ENCODE measurements at regions not wholly inside any gene's neighbourhood (a gene's known extent, or its start where the extent isn't known, plus 50 kb on each side); places are given as distances from the start of the nearest gene placed in this dataset.

DNA sequence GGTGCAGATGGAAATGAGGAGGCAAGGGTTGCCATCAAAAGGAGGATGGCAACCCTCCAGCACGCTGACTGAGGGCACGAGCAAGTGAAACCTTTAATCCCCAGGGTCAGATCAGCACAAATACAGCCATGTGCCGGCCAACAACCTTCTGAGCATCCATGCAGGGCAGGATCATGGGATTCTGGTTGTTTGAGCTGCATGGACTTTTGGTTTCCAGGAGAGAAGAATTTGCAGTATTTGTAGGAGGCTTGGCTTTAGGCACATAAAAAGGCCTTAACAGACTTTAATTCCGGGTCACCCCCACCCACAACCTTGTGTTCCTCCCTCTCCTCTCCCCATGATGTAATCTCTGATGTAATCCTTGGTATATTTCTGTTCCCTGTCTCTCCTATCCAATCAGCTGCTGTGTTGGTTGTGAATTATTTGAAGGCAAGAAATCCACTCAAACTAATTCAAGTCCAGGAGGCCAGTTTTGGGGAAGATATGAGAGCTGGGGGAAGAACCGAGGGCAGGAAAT, 254.3 kb downstream of the SHQ1 start:
- DNase-seq (ENCODE audit: low read depth): peak; percentile 13

GRCh38 chr3:72591522-72592421, 256.5 kb downstream of the SHQ1 start:
- peak; percentile 85 for DNase-seq (ENCODE audit: low read depth)

DNA sequence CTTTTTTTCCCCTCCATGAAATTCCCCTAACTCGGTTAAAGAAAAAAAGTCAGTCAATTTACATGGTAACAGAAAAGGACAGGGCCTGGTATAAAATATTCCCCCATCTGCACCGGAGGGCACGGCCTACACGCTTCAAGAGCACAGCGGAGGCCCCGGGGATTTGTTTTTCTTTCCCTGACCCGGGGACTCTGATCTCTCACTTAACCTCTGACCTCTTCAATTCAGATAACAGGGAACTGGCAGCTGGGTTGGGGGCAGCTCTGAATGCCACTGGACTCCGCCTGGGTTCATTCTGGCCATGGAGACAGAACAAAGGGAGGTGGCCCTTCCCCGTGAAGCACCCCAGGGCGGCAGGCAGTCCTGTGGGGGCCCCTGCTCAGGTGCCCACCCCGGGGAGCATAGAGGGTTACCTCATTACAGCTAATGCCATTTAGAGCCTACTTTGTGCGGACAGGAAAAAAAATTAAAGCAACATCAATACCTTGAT, 257.5 kb downstream of the SHQ1 start:
- DNase-seq (ENCODE audit: low read depth): no peak

DNA sequence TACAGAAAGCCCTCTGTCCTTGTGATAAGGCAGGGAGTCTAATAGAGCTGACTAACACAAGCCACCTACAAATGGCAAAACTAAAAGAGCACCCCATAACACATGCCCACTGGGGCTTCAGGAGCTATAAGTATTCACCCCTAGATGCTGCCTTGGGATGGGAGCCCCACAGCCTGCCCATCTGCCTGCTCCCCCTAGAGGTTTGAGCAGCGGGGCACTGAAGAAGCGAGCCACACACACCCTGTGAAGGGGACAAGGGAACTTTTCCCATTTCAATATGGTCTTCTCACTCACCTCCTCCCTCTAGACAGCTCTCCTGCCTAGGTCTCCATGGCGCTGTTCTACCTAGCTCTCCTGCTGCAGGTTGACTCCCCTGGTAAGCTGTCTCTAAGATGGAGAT, 261.0 kb downstream of the SHQ1 start:
- DNase-seq (ENCODE audit: low read depth): no peak

- DNase-seq (ENCODE audit: low read depth): no peak
Observed at GRCh38 chr3:72586694-72587093, 261.6 kb downstream of the SHQ1 start.

DNA sequence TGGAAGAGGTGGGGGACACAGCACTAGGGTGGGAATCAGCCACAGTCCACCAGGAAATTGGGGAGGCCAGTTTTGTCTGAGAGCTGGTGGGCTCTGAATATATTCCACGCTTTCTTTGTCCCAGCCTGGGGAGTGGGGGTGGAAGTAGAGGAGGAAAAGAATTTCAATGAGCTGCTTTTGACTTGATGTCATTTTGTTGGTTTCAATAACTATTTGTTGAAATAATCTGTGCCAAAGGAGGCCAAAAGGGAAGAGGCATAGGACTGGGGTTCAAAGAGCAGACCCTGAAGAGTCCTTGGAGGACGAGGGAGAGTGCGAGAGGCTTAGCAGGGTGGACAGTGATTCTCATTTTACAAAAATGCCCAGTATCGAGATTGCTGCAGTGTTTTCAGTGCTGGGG, 262.3 kb downstream of the SHQ1 start:
- no peak for DNase-seq (ENCODE audit: low read depth)

DNA sequence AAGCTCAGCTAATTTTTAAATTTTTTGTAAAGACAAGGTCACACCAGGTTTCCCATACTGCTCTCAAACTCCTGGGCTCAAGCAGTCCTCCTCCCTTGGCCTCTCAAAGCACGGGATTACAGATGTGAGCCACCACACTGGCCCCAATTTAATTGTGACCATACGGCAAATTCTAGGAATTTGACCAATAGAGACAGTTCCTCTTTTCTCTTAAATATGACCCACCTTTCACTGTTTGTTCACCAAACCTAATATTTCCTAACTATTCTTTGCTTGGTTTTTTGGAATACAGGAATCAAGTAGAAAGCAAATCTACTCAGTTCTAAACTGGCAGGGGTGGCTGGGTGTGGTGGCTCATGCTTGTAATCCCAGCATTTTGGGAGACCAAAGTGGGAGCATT, 264.0 kb downstream of the SHQ1 start:
- DNase-seq (ENCODE audit: low read depth): no peak

GRCh38 chr3:72582963-72583362, 265.3 kb downstream of the SHQ1 start:
- DNase-seq (ENCODE audit: low read depth): no peak

DNA sequence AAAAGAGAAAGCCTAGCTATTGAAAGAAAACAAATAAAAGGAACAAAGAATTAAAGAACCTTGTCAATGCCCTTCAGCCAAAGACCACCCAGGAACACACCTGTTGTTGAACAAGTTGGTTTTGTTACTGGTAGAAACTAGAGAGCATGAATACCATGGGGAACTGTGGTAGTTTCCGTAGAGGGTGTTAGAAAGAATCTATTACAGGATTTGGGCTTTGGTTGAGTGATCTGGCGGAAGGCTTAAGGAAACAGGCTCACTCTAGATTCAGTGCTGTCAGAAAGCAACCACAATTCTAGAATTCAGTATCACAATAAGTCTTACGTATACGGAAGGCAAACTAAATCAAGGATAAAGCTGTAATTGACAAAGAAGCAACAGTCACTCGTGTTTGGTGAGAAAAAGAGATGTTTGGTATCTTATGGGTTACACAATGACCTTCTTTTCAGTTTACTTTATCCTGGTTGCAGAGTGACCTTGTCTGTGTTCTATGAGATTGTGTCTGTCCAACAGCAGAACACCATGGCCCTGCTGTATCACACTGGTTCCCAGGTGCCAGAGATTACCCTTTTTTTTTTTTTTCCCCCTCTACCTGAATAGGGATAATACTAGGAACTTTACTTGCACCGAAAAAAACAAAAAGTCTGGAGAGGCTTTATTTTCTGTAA, 265.9 kb downstream of the SHQ1 start:
- peak; percentile 65 for DNase-seq (ENCODE audit: low read depth)

GRCh38 chr3:72580900-72581299, 267.3 kb downstream of the SHQ1 start:
- DNase-seq (ENCODE audit: low read depth): no peak

GRCh38 chr3:72580246-72580756, 267.9 kb downstream of the SHQ1 start:
- DNase-seq (ENCODE audit: low read depth): no peak

DNA sequence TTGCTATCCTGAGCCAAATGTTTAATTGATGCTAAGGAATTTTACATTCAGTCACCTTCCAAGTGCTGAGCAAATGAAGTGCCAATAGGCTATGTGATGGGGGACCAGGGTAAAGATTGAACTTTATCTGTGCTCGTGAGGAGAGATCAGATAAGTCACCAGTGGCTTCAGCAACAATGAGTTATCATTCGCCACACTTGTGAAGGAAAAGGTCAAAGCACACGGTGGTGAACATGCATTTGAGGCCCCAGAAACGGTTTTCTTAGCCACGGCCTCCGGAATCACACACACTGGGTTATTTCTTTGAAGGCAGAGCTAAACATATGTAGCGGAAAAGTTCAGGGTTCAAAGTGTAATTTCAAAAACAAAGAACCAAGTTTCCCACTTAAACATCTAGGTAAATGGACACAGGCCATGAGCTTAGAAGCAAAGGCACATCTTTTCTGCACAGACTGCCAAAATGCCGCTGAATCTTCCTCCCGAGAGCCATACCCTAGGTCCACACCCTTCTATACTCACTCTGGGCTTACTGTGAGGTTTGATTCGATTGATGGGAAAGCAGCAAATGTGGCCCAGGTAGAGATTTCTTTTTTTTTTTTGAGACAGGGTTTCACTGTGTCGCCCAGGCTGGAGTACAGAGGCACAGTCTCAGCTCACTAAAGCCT, 268.5 kb downstream of the SHQ1 start:
- DNase-seq (ENCODE audit: low read depth): no peak

DNA sequence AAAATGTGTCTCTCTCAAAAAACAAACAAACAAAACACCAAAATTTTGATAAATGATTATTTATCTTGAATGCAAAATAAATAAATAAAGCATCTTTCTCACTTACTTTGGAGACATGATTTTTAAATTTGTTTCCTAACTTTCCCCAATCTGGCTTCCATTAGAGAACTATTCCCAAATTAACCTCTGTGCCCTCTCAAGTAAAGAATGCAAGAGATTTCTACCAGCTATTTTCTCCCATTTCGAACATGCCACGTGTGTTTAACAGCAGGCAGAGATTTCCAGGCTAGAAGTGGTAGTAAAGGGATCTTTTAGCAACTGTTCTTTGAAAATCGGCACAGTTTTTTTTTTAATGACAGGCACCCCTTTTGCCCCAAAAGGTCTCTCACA, 269.1 kb downstream of the SHQ1 start:
- no peak for DNase-seq (ENCODE audit: low read depth)

GRCh38 chr3:72577190-72577589, 271.1 kb downstream of the SHQ1 start:
- no peak for DNase-seq (ENCODE audit: low read depth)

GRCh38 chr3:72576563-72576962, 271.7 kb downstream of the SHQ1 start:
- DNase-seq (ENCODE audit: low read depth): no peak

DNA sequence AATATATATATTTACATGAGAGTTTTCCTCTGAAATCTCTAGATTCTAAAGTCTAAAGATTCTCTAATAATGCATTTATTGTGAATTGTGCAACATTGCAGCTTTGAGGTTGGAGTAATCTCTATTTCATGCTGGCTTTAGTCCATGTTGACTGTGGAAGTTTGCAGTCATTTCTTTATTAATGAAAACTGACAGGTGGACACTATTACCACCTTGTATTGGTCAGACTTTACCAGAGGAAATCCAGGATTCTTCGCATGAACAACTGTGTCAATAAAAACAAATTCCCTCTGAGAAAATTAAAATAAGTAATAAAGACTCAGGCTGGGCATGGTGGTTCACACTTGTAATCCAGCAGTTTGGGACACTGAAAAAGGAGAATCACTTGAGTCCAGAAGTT, 274.1 kb downstream of the SHQ1 start:
- DNase-seq (ENCODE audit: low read depth): no peak

DNA sequence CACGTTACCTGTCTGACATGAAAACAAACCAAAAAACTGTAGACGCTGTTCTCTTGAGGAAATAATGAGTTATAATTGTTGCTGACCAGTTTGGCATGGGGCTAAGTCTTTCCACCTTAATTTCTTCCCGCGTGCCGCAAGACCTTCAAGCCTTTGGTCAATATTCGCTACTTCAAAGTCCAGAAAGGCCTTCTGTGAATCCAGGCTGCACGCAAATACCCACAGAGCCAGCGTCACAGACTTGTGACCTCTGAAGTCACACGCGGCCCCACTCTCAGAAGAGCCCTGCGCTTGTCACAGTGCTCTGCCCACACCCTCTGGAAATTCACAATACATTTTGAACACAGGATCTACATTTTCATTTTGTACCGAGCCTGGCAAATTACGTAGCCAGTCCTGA, 275.2 kb downstream of the SHQ1 start:
- DNase-seq (ENCODE audit: low read depth): no peak

DNA sequence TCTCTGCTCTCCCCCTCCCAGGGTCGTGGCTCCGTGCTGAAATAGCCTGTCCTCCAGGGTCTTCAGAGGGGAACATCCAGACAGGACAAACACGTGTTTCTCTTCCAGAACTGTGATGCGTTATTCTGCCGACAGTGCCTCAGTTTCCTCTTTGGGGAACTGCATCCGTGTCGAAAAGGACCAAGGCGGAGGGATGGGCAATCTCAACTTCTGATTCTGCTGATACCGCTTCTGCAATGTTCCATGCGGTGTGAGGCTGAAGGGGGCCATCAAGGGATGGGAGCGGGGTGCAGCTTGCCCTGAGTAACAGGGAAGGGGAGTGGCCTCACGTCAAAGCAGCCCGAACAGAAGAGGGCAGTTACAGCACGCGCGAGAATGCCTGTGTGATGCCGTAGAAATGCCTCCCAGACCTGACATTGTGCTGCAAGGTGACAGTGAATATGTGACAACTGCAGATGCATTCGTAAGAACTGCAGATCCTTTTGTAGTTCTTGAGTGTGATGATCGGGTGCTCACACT, 275.7 kb downstream of the SHQ1 start:
- DNase-seq (ENCODE audit: low read depth): no peak

- peak; percentile 20 for DNase-seq (ENCODE audit: low read depth)
Observed at GRCh38 chr3:72571638-72572114, 276.6 kb downstream of the SHQ1 start.

DNA sequence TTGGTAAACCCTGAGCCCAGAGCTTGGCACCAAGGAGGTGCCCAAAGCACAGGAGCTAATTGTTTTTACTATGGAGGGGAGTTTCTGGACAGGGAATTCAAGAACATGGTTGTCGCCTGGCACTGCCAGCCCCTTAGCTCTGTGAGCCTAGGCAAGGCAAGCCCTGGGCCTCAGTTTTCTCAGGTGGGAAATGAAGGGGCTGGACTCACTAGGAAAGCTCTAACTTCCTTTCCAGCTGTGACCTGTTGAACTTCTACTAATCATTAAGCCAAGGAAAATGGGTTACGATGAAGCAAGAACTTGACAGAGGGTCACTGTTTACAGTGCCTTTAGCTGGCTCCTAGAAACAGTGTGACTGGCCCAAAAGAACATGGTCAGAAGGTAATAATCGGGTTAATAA, 277.2 kb downstream of the SHQ1 start:
- DNase-seq (ENCODE audit: low read depth): peak; percentile 89

- DNase-seq (ENCODE audit: low read depth): no peak
Observed at GRCh38 chr3:72569754-72570440, 278.3 kb downstream of the SHQ1 start.

Data from renal cortical epithelial cell (primary cell).